HepG2 (cell line): ENCODE measurements at regions not wholly inside any gene's neighbourhood (a gene's known extent, or its start where the extent isn't known, plus 50 kb on each side); places are given as distances from the start of the nearest gene placed in this dataset.

Source experiments
- ARID2 ChIP-seq: sonication (generic); formaldehyde crosslinking; IDR thresholded peaks from 2 replicates; pipeline ENCODE4 v1.8.1; 2022; ENCODE audit warnings: mild to moderate bottlenecking, missing genetic modification reagents, borderline replicate concordance
- BORCS8-MEF2B ChIP-seq: sonication (generic); formaldehyde crosslinking; IDR thresholded peaks from 2 replicates; pipeline ENCODE4 v1.8.0; 2022; ENCODE audit warnings: mild to moderate bottlenecking, missing genetic modification reagents
- EED ChIP-seq: sonication (generic); formaldehyde crosslinking; IDR thresholded peaks from 2 replicates; pipeline ENCODE4 v1.5.0; 2020; ENCODE audit warnings: mild to moderate bottlenecking, missing genetic modification reagents
- MYC ChIP-seq: sonication (generic); formaldehyde crosslinking; IDR thresholded peaks from 2 replicates; pipeline ENCODE4 v1.9.0; 2021; ENCODE audit warnings: missing genetic modification reagents, borderline replicate concordance
- YEATS4 ChIP-seq: sonication (generic); formaldehyde crosslinking; IDR thresholded peaks from 2 replicates; pipeline ENCODE4 v1.4.0; 2020; ENCODE audit warnings: missing genetic modification reagents, borderline replicate concordance
- ZBTB39 ChIP-seq: sonication (generic); formaldehyde crosslinking; IDR thresholded peaks from 2 replicates; pipeline ENCODE4 v1.5.0; 2020; ENCODE audit warnings: missing genetic modification reagents
- ZMYM2 ChIP-seq: sonication (generic); formaldehyde crosslinking; IDR thresholded peaks from 2 replicates; pipeline ENCODE4 v1.8.0; 2022; ENCODE audit warnings: mild to moderate bottlenecking, missing genetic modification reagents
- ZNF513 ChIP-seq: sonication (generic); formaldehyde crosslinking; conservative IDR thresholded peaks from 2 replicates; pipeline ENCODE4 v1.5.0; 2020; ENCODE audit warnings: missing genetic modification reagents
- ZNF746 ChIP-seq: sonication (generic); formaldehyde crosslinking; IDR thresholded peaks from 2 replicates; pipeline ENCODE4 v1.8.0; 2022; ENCODE audit warnings: mild to moderate bottlenecking, missing genetic modification reagents
- TF ChIP-seq, protein P1 (sequence below): sonication (generic); formaldehyde crosslinking; IDR thresholded peaks from 2 replicates; pipeline ENCODE4 v1.4.0; 2020; ENCODE audit warnings: missing genetic modification reagents
- TF ChIP-seq, protein P2 (sequence below): sonication (generic); formaldehyde crosslinking; IDR thresholded peaks from 2 replicates; pipeline ENCODE4 v1.4.0; 2020; ENCODE audit warnings: missing genetic modification reagents

- TF ChIP-seq, protein P1, sequence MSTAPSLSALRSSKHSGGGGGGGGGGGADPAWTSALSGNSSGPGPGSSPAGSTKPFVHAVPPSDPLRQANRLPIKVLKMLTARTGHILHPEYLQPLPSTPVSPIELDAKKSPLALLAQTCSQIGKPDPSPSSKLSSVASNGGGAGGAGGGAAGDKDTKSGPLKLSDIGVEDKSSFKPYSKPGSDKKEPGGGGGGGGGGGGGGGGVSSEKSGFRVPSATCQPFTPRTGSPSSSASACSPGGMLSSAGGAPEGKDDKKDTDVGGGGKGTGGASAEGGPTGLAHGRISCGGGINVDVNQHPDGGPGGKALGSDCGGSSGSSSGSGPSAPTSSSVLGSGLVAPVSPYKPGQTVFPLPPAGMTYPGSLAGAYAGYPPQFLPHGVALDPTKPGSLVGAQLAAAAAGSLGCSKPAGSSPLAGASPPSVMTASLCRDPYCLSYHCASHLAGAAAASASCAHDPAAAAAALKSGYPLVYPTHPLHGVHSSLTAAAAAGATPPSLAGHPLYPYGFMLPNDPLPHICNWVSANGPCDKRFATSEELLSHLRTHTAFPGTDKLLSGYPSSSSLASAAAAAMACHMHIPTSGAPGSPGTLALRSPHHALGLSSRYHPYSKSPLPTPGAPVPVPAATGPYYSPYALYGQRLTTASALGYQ (CRISPR knock-in tag) = no peak
- no peak for TF ChIP-seq ZNF746 (CRISPR knock-in tag)
- 0 out of 2 replicates have a peak, but pooled peaks have one; percentile 54 for TF ChIP-seq EED (CRISPR knock-in tag)
- TF ChIP-seq, protein P2, sequence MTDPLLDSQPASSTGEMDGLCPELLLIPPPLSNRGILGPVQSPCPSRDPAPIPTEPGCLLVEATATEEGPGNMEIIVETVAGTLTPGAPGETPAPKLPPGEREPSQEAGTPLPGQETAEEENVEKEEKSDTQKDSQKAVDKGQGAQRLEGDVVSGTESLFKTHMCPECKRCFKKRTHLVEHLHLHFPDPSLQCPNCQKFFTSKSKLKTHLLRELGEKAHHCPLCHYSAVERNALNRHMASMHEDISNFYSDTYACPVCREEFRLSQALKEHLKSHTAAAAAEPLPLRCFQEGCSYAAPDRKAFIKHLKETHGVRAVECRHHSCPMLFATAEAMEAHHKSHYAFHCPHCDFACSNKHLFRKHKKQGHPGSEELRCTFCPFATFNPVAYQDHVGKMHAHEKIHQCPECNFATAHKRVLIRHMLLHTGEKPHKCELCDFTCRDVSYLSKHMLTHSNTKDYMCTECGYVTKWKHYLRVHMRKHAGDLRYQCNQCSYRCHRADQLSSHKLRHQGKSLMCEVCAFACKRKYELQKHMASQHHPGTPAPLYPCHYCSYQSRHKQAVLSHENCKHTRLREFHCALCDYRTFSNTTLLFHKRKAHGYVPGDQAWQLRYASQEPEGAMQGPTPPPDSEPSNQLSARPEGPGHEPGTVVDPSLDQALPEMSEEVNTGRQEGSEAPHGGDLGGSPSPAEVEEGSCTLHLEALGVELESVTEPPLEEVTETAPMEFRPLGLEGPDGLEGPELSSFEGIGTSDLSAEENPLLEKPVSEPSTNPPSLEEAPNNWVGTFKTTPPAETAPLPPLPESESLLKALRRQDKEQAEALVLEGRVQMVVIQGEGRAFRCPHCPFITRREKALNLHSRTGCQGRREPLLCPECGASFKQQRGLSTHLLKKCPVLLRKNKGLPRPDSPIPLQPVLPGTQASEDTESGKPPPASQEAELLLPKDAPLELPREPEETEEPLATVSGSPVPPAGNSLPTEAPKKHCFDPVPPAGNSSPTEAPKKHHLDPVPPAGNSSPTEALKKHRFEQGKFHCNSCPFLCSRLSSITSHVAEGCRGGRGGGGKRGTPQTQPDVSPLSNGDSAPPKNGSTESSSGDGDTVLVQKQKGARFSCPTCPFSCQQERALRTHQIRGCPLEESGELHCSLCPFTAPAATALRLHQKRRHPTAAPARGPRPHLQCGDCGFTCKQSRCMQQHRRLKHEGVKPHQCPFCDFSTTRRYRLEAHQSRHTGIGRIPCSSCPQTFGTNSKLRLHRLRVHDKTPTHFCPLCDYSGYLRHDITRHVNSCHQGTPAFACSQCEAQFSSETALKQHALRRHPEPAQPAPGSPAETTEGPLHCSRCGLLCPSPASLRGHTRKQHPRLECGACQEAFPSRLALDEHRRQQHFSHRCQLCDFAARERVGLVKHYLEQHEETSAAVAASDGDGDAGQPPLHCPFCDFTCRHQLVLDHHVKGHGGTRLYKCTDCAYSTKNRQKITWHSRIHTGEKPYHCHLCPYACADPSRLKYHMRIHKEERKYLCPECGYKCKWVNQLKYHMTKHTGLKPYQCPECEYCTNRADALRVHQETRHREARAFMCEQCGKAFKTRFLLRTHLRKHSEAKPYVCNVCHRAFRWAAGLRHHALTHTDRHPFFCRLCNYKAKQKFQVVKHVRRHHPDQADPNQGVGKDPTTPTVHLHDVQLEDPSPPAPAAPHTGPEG = no peak
- no peak for TF ChIP-seq YEATS4
- TF ChIP-seq MYC (CRISPR knock-in tag) = 0 out of 2 replicates have a peak, but pooled peaks have one; percentile 29
- 0 out of 2 replicates have a peak, but pooled peaks have one; percentile 25 for TF ChIP-seq ZMYM2 (CRISPR knock-in tag)
- no peak for TF ChIP-seq ZBTB39 (CRISPR knock-in tag)
- 0 out of 2 replicates have a peak, but pooled peaks have one; percentile 67 for TF ChIP-seq ARID2 (CRISPR knock-in tag)
- TF ChIP-seq ZNF513 (CRISPR knock-in tag) = no peak
- no peak for TF ChIP-seq BORCS8-MEF2B (CRISPR knock-in tag)
Measured at GRCh38 chr20:50357783-50358161, 152.4 kb upstream of the PTPN1 start (continued).
